Activated CD4-positive, alpha-beta memory T cell treated with anti-CD3 and anti-CD28 coated beads, Interleukin-2, amount 10 ng/mL, durations not matched to agents 7 days and 5 days (primary cell): ENCODE measurements at regions not wholly inside any gene's neighbourhood (a gene's known extent, or its start where the extent isn't known, plus 50 kb on each side); places are given as distances from the start of the nearest gene placed in this dataset.
A peak's percentile ranks its signal among the peaks of the same experiment; 100 is the strongest.

ENCODE experiments used
- CTCF ChIA-PET: fragments of 350-600 bp; sonication (Branson Sonifier 250); formaldehyde crosslinking; loops from one replicate; lab custom pipeline; 2021; ENCODE audit warnings: antibody characterized with exemption, inconsistent platforms; lab: Charles Lee
- POLR2A ChIA-PET: fragments of 350-600 bp; sonication (Branson Sonifier 250); formaldehyde crosslinking; loops from one replicate; lab custom pipeline; 2021; ENCODE audit warnings: antibody characterized with exemption; lab: Charles Lee
- DNase-seq: peaks from one replicate; pipeline ENCODE4 v3.0.0-alpha.2; 2020
- H3K27ac Mint-ChIP-seq: one replicate; pipeline ENCODE4 v1.8.0; 2021; ENCODE audit warnings: mild to moderate bottlenecking, mixed read lengths
- H3K27me3 Mint-ChIP-seq: one replicate; pipeline ENCODE4 v1.8.0; 2021; ENCODE audit warnings: mixed read lengths
- H3K36me3 Mint-ChIP-seq: one replicate; pipeline ENCODE4 v1.8.0; 2021; ENCODE audit warnings: low read depth, mixed read lengths
- H3K4me1 Mint-ChIP-seq: one replicate; pipeline ENCODE4 v1.8.0; 2021; ENCODE audit warnings: mixed read lengths
- H3K4me3 Mint-ChIP-seq: one replicate; pipeline ENCODE4 v1.8.0; 2021; ENCODE audit warnings: mild to moderate bottlenecking, mixed read lengths
- H3K9me3 Mint-ChIP-seq: one replicate; pipeline ENCODE4 v1.8.0; 2021; ENCODE audit warnings: mixed read lengths

DNA sequence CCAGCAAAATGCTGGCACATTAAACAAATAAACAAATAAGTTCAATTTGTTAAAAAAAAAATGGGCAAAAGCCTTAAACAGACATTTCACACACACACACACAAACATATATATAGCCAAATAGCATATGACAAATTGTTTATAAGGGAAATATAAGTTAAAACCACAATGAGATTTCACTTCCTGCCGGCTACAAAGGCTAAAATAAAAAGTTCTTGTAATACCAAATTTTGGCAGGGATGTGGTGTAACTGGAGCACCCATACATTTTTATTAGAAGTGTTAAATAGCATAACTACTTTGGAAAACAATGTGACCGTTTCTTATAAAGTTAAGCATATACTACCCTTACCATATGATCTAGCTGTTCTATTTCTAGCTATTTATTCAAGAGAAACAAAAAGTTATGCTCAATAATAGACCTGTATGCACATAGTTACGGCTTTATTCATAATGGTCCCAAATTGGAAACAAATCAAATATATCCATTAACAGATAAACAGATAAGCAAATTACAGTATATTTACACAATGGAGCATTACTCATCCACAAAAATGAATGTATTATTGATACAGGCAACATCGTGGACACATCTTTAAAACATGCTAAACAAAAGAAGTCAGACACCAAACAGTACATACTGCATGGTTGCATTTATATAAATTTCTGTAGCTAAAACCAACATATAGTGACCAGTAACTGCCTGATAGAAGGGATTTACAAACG lies 93.9 kb downstream of the EOMES start:
- no peak for DNase-seq
- CTCF ChIA-PET: interaction anchor here (1.2 kb wide), 1 partner anchor 36 kb away, joined by 3 read pairs; no protein-coding TSS in a partner anchor
- Mint-ChIP-seq H3K27ac (peak overlapping the region; percentile 73), H3K4me1 (peaks cover 81% of the 10 kb centered on the region), H3K9me3 (no peaks in the 10 kb centered on the region), H3K36me3 (peaks cover 2% of the 10 kb centered on the region), H3K4me3 (no peak overlapping the region), H3K27me3 (no peaks in the 10 kb centered on the region)
- POLR2A ChIA-PET: interaction anchor here (1.2 to 1.6 kb wide), 4 partner anchors 10 to 144 kb away, joined by 3 to 7 read pairs (median 5); partner anchors contain the start of gene SLC4A7

DNA sequence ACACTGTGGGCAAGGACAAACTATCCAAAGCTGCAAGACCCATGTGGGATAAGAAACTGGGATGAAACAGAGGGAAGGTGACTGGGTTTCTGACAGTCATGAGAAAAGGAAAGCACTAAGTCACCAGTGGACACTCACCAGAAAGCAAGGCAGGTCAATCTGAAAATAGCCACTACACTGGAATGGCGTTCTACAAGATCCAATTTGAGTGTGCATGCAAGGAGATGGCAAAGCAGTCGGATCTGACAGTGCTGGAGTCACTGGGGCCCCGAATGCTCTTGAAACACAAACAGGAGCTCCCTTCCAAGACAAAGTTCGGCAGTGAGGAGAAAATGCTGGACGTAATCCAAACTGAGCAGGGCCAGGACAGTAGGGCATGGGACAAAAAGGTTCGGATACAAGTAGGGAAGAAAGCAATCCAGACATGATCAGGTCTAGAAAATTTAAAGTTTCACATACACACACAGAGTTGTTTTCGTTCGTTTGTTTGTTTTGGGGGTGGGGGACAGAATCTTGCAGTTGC lies 95.5 kb downstream of the EOMES start:
- H3K27me3 Mint-ChIP-seq: no peaks in the 10 kb centered on the region
- H3K4me1 Mint-ChIP-seq: peaks cover 74% of the 10 kb centered on the region
- H3K4me3 Mint-ChIP-seq: no peak overlapping the region
- ChIA-PET POLR2A (interaction anchor here (0.6 to 2.7 kb wide), 4 partner anchors 14 to 142 kb away, joined by 3 to 9 read pairs (median 3); partner anchors contain the start of gene SLC4A7), CTCF (no interaction called here)
- peak overlapping the region; percentile 9 for H3K27ac Mint-ChIP-seq
- no peaks in the 10 kb centered on the region for H3K36me3 Mint-ChIP-seq
- no peaks in the 10 kb centered on the region for H3K9me3 Mint-ChIP-seq
- no peak for DNase-seq

DNA sequence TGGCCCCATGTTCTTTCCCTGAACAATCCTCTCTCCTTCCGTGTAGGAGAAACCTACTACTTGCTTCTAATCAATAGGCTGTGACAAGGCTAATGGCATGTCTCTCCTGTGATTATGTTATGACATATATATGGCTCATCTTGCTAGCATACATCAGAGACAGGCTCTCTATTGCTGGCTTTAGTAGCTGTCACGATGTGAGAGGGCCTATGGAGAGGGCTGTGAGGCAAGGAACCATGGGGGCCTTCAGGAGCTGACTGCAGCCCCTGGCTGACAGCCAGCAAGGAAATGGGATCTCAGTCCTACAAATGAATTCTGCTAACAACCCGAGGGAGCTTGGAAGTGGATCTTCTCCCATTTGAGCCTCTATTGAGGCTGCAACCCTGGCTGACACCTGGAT lies 96.3 kb downstream of the EOMES start:
- peaks cover 6% of the 10 kb centered on the region for H3K9me3 Mint-ChIP-seq
- no peak for DNase-seq
- no peak overlapping the region for H3K4me3 Mint-ChIP-seq
- H3K4me1 Mint-ChIP-seq: peaks cover 68% of the 10 kb centered on the region
- no peaks in the 10 kb centered on the region for H3K27me3 Mint-ChIP-seq
- peak overlapping the region; percentile 56 for H3K27ac Mint-ChIP-seq
- CTCF ChIA-PET: no interaction called here
- POLR2A ChIA-PET: interaction anchor here (1.1 to 2.7 kb wide), 3 partner anchors 14 to 141 kb away, joined by 4 to 9 read pairs (median 4); partner anchors contain the start of gene SLC4A7
- peaks cover 5% of the 10 kb centered on the region for H3K36me3 Mint-ChIP-seq

DNA sequence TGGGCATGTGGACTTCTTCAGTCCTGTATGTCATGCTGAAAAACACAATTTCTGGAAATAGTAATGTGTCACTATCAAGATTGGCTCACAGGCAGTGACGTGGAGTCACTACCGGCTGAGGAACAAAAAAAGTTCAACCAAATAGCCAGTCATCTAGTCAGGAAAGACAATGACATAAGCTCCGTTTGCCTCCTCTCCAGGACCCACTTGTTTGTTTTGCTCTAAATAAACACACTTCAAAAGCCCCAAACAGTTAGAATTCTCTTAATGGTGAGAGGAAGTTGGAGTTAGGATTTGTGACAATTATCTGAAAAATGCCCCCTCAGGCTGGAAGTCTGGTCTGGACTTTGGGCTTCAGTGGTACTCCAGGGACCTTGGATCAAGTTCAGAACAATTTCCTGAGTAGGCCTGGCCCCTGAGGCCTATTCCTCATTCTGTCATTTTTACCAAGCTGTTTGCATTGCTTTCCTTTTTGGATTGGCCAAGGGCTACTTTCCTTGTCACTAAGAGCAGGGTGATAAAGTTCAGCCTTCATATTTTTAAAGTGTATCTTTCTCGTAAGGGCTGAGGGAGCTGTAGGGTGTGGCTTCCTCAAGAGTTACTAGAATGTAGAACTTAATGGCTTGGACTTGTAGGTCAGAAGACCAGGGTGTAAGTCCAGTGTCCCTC lies 98.9 kb downstream of the EOMES start:
- Mint-ChIP-seq H3K9me3 (peaks cover 8% of the 10 kb centered on the region), H3K4me3 (no peak overlapping the region), H3K36me3 (peaks cover 5% of the 10 kb centered on the region), H3K4me1 (peaks cover 45% of the 10 kb centered on the region), H3K27me3 (no peaks in the 10 kb centered on the region), H3K27ac (no peak overlapping the region)
- DNase-seq: no peak
- POLR2A ChIA-PET: no interaction called here
- CTCF ChIA-PET: interaction anchor here (1.3 to 1.5 kb wide), 2 partner anchors 9 to 89 kb away, joined by 3 read pairs; no protein-coding TSS in a partner anchor

DNA sequence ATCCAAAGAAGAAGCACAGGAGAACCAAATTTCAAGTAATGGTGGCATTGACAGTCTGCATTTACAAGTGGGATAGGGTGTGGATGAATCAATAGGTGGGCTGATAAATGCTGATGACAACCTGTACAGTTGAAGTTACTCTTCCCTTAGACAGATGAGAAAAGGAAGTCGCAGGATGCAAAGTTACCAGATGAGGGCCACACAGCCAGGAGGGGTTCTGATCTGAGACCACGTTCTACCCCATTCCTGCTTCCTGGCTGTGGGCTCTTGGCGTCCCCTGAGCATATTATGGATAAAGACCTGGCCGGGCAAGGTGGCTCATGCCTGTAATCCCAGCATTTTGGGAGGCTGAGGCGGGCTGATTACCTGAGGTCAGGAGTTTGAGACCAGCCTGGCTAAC lies 104.6 kb downstream of the EOMES start:
- Mint-ChIP-seq H3K4me1 (no peaks in the 10 kb centered on the region), H3K27ac (no peak overlapping the region), H3K4me3 (no peak overlapping the region), H3K27me3 (no peaks in the 10 kb centered on the region), H3K9me3 (peaks cover 19% of the 10 kb centered on the region), H3K36me3 (peaks cover 17% of the 10 kb centered on the region)
- ChIA-PET CTCF (no interaction called here), POLR2A (no interaction called here)
- no peak for DNase-seq

DNA sequence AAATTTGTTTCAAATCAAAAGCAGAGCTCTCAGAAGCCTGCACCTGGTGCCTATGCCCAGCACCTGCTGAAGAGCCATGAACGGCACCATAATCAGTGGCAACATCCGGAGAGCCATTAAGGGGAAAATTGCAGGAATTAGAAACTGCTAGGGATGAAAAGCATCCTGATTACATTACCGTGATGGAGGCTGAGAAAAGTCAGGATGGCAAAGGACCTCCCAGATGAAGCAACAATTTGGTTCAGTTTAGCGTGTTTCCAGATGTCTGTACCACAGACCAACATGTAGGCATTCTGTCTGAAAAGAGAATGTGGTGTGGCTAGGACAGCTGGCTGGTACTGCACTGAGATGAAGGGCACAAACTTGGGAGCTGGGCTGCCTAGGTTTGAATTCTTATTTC lies 106.1 kb downstream of the EOMES start:
- CTCF ChIA-PET: no interaction called here
- H3K27ac Mint-ChIP-seq: no peak overlapping the region
- no peak for DNase-seq
- no peaks in the 10 kb centered on the region for H3K27me3 Mint-ChIP-seq
- peaks cover 14% of the 10 kb centered on the region for H3K9me3 Mint-ChIP-seq
- H3K4me3 Mint-ChIP-seq: no peak overlapping the region
- POLR2A ChIA-PET: no interaction called here
- H3K4me1 Mint-ChIP-seq: peaks cover under 1% of the 10 kb centered on the region
- peaks cover 13% of the 10 kb centered on the region for H3K36me3 Mint-ChIP-seq

DNA sequence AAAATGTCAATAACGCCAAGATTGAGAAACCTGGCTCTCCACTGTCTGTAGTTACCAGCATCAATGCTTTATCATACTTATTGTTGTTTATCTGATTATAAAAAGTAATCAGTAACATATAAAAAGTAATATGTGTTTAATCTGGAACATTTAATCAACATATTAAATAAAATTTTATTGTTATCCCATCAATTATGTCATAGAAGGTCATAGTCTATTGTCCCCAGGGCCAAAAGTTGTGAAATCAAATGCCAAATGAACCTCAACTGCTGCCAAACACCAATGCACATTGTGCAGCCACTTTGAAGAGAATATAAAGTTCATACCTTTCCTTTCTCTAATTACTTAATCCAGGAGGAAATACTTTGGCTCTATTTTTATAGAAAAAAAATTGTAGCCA lies 106.6 kb downstream of the EOMES start:
- Mint-ChIP-seq H3K27me3 (no peaks in the 10 kb centered on the region), H3K27ac (no peak overlapping the region), H3K4me1 (peaks cover 2% of the 10 kb centered on the region), H3K36me3 (peaks cover 12% of the 10 kb centered on the region), H3K4me3 (no peak overlapping the region), H3K9me3 (peaks cover 12% of the 10 kb centered on the region)
- CTCF ChIA-PET: no interaction called here
- DNase-seq: no peak
- POLR2A ChIA-PET: no interaction called here

DNA sequence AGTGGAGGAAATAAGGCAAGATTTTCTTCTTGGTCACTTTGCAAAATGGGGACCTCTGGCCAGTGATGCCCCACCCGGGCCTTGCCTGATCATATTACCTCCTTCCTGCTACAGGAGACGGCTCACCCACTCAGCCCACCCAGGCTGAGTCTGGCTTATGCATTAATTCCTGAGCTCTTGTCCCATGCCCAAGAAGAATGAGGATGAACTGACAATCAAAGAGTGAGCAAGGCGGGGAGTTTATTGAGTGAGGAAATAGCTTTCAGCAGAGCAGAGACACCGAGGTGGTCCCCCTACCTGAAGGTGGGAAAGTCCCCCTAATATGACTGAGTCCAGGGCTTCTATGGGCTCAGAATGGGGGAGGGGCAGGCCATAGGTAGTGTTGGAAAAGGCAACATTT lies 107.5 kb downstream of the EOMES start:
- no peaks in the 10 kb centered on the region for H3K27me3 Mint-ChIP-seq
- no peak overlapping the region for H3K4me3 Mint-ChIP-seq
- H3K36me3 Mint-ChIP-seq: peaks cover 12% of the 10 kb centered on the region
- ChIA-PET POLR2A (no interaction called here), CTCF (no interaction called here)
- H3K4me1 Mint-ChIP-seq: peaks cover 2% of the 10 kb centered on the region
- H3K9me3 Mint-ChIP-seq: peaks cover 12% of the 10 kb centered on the region
- no peak for DNase-seq
- H3K27ac Mint-ChIP-seq: no peak overlapping the region

DNA sequence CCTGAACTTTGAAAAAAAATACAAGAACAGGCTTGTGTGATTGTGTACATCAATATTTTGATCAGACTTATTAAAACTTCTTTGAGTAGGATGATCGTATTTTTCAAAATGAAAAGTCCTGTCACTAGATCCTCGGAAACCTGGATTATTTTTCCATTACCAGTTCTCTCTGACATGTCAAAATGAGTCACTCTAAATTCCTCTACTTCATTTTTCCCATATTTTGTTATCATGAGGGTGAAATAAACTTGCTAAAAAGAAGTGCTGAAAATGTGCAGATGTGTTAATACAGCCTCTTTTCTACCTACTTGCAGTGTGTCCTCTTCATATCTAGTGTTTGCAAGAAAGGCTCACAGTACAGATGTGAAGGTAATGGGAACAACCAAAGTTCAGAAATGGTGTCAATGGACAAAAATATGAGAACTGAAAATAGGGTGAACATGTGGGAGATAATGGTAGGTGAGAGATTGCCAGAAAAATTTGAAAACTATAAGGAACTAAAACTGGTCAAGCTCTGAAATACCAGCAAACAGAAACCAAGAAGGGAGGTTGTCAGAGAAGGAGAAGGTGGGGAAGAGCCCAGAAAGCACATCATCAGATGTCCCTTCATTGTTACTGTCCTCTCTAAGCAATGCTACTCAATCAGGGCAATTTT lies 108.2 kb downstream of the EOMES start:
- Mint-ChIP-seq H3K9me3 (peaks cover 12% of the 10 kb centered on the region), H3K27me3 (no peaks in the 10 kb centered on the region), H3K36me3 (peaks cover 12% of the 10 kb centered on the region), H3K4me1 (peaks cover 2% of the 10 kb centered on the region), H3K4me3 (no peak overlapping the region), H3K27ac (no peak overlapping the region)
- ChIA-PET POLR2A (no interaction called here), CTCF (no interaction called here)
- no peak for DNase-seq

DNA sequence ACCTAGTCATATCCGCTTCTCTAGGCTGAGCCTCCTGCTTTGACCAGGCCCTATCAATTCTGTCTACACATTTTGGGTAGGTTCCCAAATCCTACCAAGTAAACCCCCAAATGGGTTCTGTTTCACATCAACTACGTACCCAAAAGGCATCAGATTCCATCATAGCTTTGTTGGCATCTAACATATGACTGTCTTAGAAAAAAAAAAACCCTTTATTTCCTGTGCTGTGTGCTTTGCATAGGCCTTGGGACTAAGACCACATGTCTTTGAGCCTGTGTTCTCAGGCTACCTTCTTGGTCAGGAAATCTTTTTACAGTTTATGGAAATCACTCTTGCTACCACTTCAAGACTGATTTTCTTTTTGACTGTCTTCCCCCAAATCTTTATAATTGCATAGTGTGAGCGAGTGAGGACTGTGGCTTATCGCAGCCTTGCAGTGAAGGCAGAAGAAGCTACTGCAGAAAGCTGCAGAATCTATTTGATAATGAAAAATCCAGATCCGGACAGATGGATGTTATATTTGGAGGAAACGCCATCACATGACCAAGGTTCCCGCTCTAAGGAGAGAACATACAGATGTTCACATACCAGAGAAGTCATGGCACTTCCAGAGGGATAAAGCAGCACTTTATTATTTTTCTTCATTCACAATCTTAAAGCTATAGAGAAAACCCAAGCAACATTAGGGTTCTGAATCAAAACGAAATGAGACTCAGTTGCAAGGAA lies 111.2 kb downstream of the EOMES start:
- H3K27ac Mint-ChIP-seq: no peak overlapping the region

DNA sequence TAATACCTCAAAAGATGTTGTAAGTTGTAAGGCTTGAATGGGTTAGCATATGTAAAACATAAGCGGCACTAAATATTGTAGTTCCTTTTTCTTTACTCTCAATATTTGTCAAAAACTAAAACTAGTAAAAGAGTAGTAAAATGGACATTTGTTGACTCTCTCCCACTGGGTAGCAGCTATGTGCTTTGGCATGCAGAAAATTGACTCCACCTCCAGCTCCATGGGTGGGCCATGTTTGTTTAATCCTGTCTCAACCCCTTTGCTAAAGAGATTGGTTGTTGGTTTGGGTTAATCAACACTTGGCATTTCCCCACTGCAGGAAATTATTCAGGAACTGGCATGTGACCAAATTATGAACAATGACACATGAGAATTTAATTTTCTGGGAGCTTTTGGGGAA lies 114.8 kb downstream of the EOMES start:
- Mint-ChIP-seq H3K27me3 (no peaks in the 10 kb centered on the region), H3K9me3 (peaks cover 8% of the 10 kb centered on the region), H3K4me3 (no peak overlapping the region), H3K36me3 (no peaks in the 10 kb centered on the region), H3K4me1 (peaks cover 4% of the 10 kb centered on the region), H3K27ac (no peak overlapping the region)
- no peak for DNase-seq
- CTCF ChIA-PET: interaction anchor here (0.9 kb wide), 1 partner anchor 74 kb away, joined by 6 read pairs; no protein-coding TSS in a partner anchor
- POLR2A ChIA-PET: no interaction called here

More for the DNA sequence above, 111.2 kb downstream of the EOMES start:
- Mint-ChIP-seq H3K4me1 (peaks cover 4% of the 10 kb centered on the region), H3K4me3 (no peak overlapping the region), H3K9me3 (peaks cover 16% of the 10 kb centered on the region), H3K27me3 (no peaks in the 10 kb centered on the region), H3K36me3 (peaks cover 12% of the 10 kb centered on the region)
- POLR2A ChIA-PET: interaction anchor here (0.8 kb wide), 1 partner anchor 20 kb away, joined by 4 read pairs; no protein-coding TSS in a partner anchor
- CTCF ChIA-PET: no interaction called here
- no peak for DNase-seq

DNA sequence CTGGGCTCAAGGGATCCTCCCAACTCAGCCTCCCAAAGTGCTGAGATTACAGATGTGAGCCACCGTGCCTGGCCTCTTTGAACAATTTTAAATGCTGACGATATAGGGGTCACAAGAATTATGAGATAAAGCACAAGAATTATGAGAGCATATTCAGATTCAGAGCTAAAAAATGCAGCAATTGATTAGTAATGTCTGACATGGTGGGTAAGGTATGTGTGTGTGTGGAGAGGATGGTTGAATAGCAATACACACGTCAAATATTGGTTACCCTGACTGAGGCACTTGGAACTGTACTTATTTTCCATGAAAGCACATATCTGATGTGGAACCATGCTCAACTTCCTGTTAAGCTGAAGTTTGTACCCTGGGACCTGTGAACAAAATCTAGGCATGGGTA lies 115.6 kb downstream of the EOMES start:
- POLR2A ChIA-PET: no interaction called here
- Mint-ChIP-seq H3K27ac (no peak overlapping the region), H3K4me1 (peaks cover 4% of the 10 kb centered on the region), H3K9me3 (peaks cover 13% of the 10 kb centered on the region), H3K27me3 (no peaks in the 10 kb centered on the region), H3K4me3 (no peak overlapping the region), H3K36me3 (no peaks in the 10 kb centered on the region)
- CTCF ChIA-PET: interaction anchor here (0.9 to 1.2 kb wide), 2 partner anchors 15 to 74 kb away, joined by 3 to 6 read pairs; no protein-coding TSS in a partner anchor
- no peak for DNase-seq
